ENCODE measurements at regions not wholly inside any gene's neighbourhood (a gene's known extent, or its start where the extent isn't known, plus 50 kb on each side); places are given as distances from the start of the nearest gene placed in this dataset.
"Not testable (repeated sequence)": the region's sequence is repeated elsewhere in the genome, so short reads cannot be mapped to it uniquely, and the experiment has no call there.

- no peaks in the 10 kb centered on the region for H3K9me3 ChIP-seq
- H3K27me3 ChIP-seq, result no peaks in the 10 kb centered on the region
- no peaks in the 10 kb centered on the region for H3K36me3 ChIP-seq
- H3K4me3 ChIP-seq (ENCODE audit: low read depth, low read length), result no peak overlapping the region
- no peak for DNase-seq
- no peak for TF ChIP-seq CTCF (IDR thresholded peaks at IDR 0.05; ENCODE audit: low read depth, low read length)
- no peaks in the 10 kb centered on the region for H3K4me1 ChIP-seq
These were observed 391.8 kb upstream of the CRIM1 start for GRCh38 chr2:35963824-35964223.

GRCh38 chr2:35963357-35963756 lies 392.2 kb upstream of the CRIM1 start:
- Histone ChIP-seq H3K4me1 (no peaks in the 10 kb centered on the region), H3K4me3 (ENCODE audit: low read depth, low read length) (no peak overlapping the region), H3K27me3 (no peaks in the 10 kb centered on the region), H3K36me3 (no peaks in the 10 kb centered on the region), H3K9me3 (no peaks in the 10 kb centered on the region)
- DNase-seq, result no peak
- no peak for TF ChIP-seq CTCF (IDR thresholded peaks at IDR 0.05; ENCODE audit: low read depth, low read length)

DNA sequence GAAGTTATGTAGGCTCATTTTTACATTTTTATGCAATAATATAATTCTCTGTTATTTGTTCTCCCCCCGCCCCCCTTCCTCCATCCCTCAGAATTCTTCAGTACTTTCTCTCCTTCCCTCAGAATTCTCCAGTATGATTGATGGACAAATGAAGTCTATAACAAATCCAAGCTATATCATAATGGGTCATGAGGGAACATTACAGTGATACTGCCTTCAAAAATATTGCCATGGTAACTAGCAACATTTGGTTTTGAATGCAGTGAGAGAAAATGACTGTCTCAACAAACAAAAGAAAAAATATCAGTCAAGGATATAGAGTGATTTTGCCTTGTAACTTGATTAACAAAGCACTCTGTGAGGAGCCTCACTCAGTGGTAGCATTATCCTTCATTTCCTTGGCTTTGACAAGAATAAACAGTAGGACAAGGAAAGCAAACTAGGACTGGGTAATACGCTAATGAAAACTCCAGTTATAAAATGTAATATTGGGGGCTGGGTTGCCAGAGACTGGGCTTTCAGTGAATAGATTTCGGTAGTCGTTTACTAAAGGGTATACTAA lies 392.9 kb upstream of the CRIM1 start:
- Histone ChIP-seq H3K4me3 (ENCODE audit: low read depth, low read length) (no peak overlapping the region), H3K4me1 (no peaks in the 10 kb centered on the region), H3K36me3 (no peaks in the 10 kb centered on the region), H3K27me3 (no peaks in the 10 kb centered on the region), H3K9me3 (no peaks in the 10 kb centered on the region)
- no peak for TF ChIP-seq CTCF (IDR thresholded peaks at IDR 0.05; ENCODE audit: low read depth, low read length)
- no peak for DNase-seq

- no peak overlapping the region for H3K4me3 ChIP-seq (ENCODE audit: low read depth, low read length)
- no peaks in the 10 kb centered on the region for H3K4me1 ChIP-seq
- no peaks in the 10 kb centered on the region for H3K9me3 ChIP-seq
- H3K27me3 ChIP-seq, result no peaks in the 10 kb centered on the region
- H3K36me3 ChIP-seq, result no peaks in the 10 kb centered on the region
- DNase-seq, result no peak
- TF ChIP-seq CTCF (IDR thresholded peaks at IDR 0.05; ENCODE audit: low read depth, low read length), result no peak
These were observed 395.0 kb upstream of the CRIM1 start for GRCh38 chr2:35960596-35960995.

- H3K4me1 ChIP-seq; H3K4me3 ChIP-seq (ENCODE audit: low read depth, low read length); H3K27me3 ChIP-seq; H3K9me3 ChIP-seq; H3K36me3 ChIP-seq; DNase-seq: not testable (repeated sequence)
These were observed 398.5 kb upstream of the CRIM1 start for GRCh38 chr2:35957053-35957452.

- Histone ChIP-seq H3K36me3 (no peaks in the 10 kb centered on the region), H3K4me1 (no peaks in the 10 kb centered on the region), H3K9me3 (no peaks in the 10 kb centered on the region), H3K4me3 (ENCODE audit: low read depth, low read length) (no peak overlapping the region), H3K27me3 (no peaks in the 10 kb centered on the region)
- DNase-seq, result no peak
- no peak for TF ChIP-seq CTCF (IDR thresholded peaks at IDR 0.05; ENCODE audit: low read depth, low read length)
These were observed 409.1 kb upstream of the CRIM1 start for GRCh38 chr2:35946478-35946877.

GRCh38 chr2:35938838-35939237 lies 416.7 kb upstream of the CRIM1 start:
- no peak overlapping the region for H3K4me3 ChIP-seq (ENCODE audit: low read depth, low read length)
- DNase-seq, result no peak
- H3K9me3 ChIP-seq, result no peaks in the 10 kb centered on the region
- H3K4me1 ChIP-seq, result no peaks in the 10 kb centered on the region
- no peaks in the 10 kb centered on the region for H3K36me3 ChIP-seq
- no peak for TF ChIP-seq CTCF (IDR thresholded peaks at IDR 0.05; ENCODE audit: low read depth, low read length)
- H3K27me3 ChIP-seq, result no peaks in the 10 kb centered on the region
